ENCODE measurements at regions not wholly inside any gene's neighbourhood (a gene's known extent, or its start where the extent isn't known, plus 50 kb on each side); places are given as distances from the start of the nearest gene placed in this dataset.

- no peak overlapping the region for H3K27ac Mint-ChIP-seq
- no peak overlapping the region for H3K4me3 Mint-ChIP-seq
- ATAC-seq, result no peak
- H3K36me3 Mint-ChIP-seq, result no peaks in the 10 kb centered on the region
- peaks cover 14% of the 10 kb centered on the region for H3K9me3 Mint-ChIP-seq
- H3K27me3 Mint-ChIP-seq, result no peaks in the 10 kb centered on the region
- H3K4me1 Mint-ChIP-seq, result no peaks in the 10 kb centered on the region
Measured at GRCh38 chr2:7490672-7491071, 573.5 kb downstream of the RNF144A start.

- Mint-ChIP-seq H3K4me3 (no peak overlapping the region), H3K9me3 (peaks cover 14% of the 10 kb centered on the region), H3K4me1 (no peaks in the 10 kb centered on the region), H3K36me3 (no peaks in the 10 kb centered on the region), H3K27ac (no peak overlapping the region), H3K27me3 (no peaks in the 10 kb centered on the region)
- ATAC-seq, result no peak
Measured at GRCh38 chr2:7492719-7493118, 575.5 kb downstream of the RNF144A start.

DNA sequence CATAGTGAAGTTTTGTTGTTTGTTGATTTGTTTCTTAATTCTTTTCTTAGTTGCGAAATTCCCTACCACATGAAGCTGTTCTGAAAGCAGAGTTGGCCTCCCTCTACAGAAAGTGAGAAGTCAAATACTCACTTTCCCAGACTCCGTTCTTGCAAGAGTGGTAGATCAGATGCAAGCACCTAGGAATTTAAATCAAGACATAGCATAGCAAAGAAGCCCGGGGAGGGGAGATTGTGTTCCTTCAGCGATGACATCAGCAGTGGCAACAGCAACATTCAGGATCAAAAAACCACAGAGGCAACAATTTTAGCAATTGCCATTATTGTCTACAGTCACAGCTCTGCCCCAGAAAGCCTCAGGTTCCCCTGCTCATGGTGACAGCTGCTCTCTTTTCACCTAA is 580.0 kb downstream of the RNF144A start:
- no peaks in the 10 kb centered on the region for H3K4me1 Mint-ChIP-seq
- no peak overlapping the region for H3K27ac Mint-ChIP-seq
- H3K4me3 Mint-ChIP-seq, result no peak overlapping the region
- H3K27me3 Mint-ChIP-seq, result no peaks in the 10 kb centered on the region
- no peak for ATAC-seq
- no peaks in the 10 kb centered on the region for H3K36me3 Mint-ChIP-seq
- peaks cover 11% of the 10 kb centered on the region for H3K9me3 Mint-ChIP-seq

- no peaks in the 10 kb centered on the region for H3K27me3 Mint-ChIP-seq
- H3K4me3 Mint-ChIP-seq, result no peak overlapping the region
- no peaks in the 10 kb centered on the region for H3K36me3 Mint-ChIP-seq
- H3K9me3 Mint-ChIP-seq, result peaks cover 7% of the 10 kb centered on the region
- no peaks in the 10 kb centered on the region for H3K4me1 Mint-ChIP-seq
- no peak for ATAC-seq
- no peak overlapping the region for H3K27ac Mint-ChIP-seq
Measured at GRCh38 chr2:7499018-7499417, 581.8 kb downstream of the RNF144A start.

GRCh38 chr2:7502336-7502735 is 585.1 kb downstream of the RNF144A start:
- no peaks in the 10 kb centered on the region for H3K9me3 Mint-ChIP-seq
- no peaks in the 10 kb centered on the region for H3K27me3 Mint-ChIP-seq
- H3K36me3 Mint-ChIP-seq, result no peaks in the 10 kb centered on the region
- H3K4me3 Mint-ChIP-seq, result no peak overlapping the region
- no peaks in the 10 kb centered on the region for H3K4me1 Mint-ChIP-seq
- H3K27ac Mint-ChIP-seq, result no peak overlapping the region
- no peak for ATAC-seq

DNA sequence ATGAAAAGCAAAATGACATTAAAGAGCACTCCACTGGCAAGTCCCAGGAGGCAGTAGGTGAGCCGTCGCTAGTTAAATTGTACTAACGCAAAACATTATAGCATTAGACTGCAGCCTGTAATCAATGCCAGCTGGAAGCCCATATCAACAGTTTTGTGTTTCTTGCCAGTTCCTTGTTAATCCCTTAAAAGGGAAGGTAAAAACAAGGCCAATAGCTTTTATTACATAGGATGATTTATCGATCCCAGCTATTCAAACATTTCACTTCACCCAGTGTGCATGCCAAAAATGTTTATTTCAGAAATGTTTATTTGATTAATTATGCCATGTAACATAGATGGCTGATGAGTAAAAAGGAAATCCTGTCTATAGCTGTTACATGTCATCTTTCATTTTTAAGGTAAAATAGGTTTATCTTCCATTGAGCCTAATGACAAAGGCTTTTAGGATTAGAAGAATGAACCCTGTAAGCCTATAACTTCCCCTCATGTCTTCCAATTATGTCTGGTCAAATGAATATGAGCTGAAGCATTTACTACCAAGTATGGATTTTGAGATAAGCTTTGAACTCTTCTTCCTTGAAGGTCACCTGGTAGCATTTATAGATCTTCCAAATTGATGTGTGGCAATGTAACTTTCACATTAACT is 591.2 kb downstream of the RNF144A start:
- no peak for ATAC-seq
- Mint-ChIP-seq H3K4me1 (no peaks in the 10 kb centered on the region), H3K9me3 (no peaks in the 10 kb centered on the region), H3K27ac (no peak overlapping the region), H3K4me3 (no peak overlapping the region), H3K36me3 (no peaks in the 10 kb centered on the region), H3K27me3 (no peaks in the 10 kb centered on the region)

- no peaks in the 10 kb centered on the region for H3K36me3 Mint-ChIP-seq
- no peaks in the 10 kb centered on the region for H3K27me3 Mint-ChIP-seq
- no peak overlapping the region for H3K27ac Mint-ChIP-seq
- no peaks in the 10 kb centered on the region for H3K4me1 Mint-ChIP-seq
- no peak overlapping the region for H3K4me3 Mint-ChIP-seq
- no peaks in the 10 kb centered on the region for H3K9me3 Mint-ChIP-seq
- no peak for ATAC-seq
Measured at GRCh38 chr2:7510353-7510752, 593.1 kb downstream of the RNF144A start.

DNA sequence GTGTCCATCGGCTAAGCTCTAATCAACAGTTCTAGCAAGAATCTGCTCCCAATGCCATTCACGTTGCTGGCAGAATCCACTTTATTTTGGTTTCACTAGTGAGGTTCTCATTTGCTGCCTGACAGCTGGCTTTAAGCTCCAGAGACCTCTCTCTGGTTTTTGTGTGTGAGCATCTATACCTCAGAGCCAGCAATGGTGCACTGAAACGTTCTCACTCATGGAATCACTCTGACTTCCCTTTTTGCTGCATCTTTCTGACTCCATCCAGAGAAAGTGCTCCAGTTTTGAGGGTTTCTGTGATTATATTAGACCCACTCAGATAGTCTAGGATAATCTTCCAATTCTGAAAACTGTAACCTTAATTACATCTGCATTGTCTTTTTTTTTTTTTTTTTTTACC is 596.6 kb downstream of the RNF144A start:
- Mint-ChIP-seq H3K27ac (no peak overlapping the region), H3K4me3 (no peak overlapping the region), H3K9me3 (peaks cover 3% of the 10 kb centered on the region), H3K4me1 (no peaks in the 10 kb centered on the region), H3K27me3 (peaks cover 8% of the 10 kb centered on the region), H3K36me3 (no peaks in the 10 kb centered on the region)
- no peak for ATAC-seq

DNA sequence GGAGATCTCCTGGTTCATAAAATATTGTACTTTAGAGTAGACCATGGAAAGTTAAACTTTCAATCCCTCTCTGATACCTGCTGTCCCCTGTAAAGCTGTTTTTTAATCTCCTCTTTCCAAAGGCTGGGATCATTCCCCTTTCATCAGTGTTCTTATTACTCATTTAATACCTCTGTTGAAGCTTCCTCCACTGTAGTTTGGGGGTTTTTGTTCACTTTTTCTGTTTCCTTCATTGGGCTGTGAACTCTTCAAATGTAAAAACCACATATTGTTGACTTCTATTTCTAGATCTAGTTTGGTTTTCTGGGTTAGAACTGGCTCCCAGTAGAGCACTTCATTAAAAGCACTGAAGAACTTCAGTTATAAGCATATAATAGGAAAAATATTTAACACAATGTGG is 598.1 kb downstream of the RNF144A start:
- no peak overlapping the region for H3K27ac Mint-ChIP-seq
- no peak overlapping the region for H3K4me3 Mint-ChIP-seq
- peaks cover 8% of the 10 kb centered on the region for H3K27me3 Mint-ChIP-seq
- ATAC-seq, result no peak
- no peaks in the 10 kb centered on the region for H3K4me1 Mint-ChIP-seq
- H3K36me3 Mint-ChIP-seq, result no peaks in the 10 kb centered on the region
- H3K9me3 Mint-ChIP-seq, result peaks cover 3% of the 10 kb centered on the region

DNA sequence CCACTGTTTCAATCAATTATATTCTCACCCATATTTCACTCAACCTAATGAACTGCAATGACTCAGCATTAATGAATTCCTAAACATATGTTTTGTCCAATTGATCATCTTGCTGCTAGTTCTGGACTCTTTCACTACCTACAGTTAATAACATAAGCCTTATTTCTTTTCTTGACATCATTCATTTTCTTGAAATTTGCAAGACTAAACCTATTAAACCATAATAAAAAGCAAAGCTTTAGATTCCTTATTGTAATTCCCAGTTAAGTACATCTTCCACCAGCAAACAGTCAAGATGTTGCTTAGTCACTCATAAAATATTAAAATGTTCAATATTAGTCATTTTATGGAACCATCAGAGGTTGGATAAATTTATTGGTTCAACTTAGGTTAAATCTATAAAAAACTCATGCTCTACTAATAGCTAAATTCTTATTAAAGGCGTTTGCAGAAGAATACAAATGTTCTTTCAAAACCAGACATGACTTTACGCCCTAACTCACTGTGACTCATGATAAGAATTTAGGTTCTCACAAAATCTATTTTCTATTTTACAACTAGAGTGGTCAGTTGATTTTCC is 599.4 kb downstream of the RNF144A start:
- Mint-ChIP-seq H3K27me3 (peaks cover 8% of the 10 kb centered on the region), H3K9me3 (peaks cover 3% of the 10 kb centered on the region), H3K36me3 (no peaks in the 10 kb centered on the region), H3K27ac (no peak overlapping the region), H3K4me3 (no peak overlapping the region), H3K4me1 (no peaks in the 10 kb centered on the region)
- ATAC-seq, result no peak

- Mint-ChIP-seq H3K9me3 (peaks cover 3% of the 10 kb centered on the region), H3K27ac (no peak overlapping the region), H3K4me3 (no peak overlapping the region), H3K27me3 (peaks cover 8% of the 10 kb centered on the region), H3K4me1 (no peaks in the 10 kb centered on the region), H3K36me3 (no peaks in the 10 kb centered on the region)
- no peak for ATAC-seq
Measured at GRCh38 chr2:7517088-7517487, 599.9 kb downstream of the RNF144A start.

DNA sequence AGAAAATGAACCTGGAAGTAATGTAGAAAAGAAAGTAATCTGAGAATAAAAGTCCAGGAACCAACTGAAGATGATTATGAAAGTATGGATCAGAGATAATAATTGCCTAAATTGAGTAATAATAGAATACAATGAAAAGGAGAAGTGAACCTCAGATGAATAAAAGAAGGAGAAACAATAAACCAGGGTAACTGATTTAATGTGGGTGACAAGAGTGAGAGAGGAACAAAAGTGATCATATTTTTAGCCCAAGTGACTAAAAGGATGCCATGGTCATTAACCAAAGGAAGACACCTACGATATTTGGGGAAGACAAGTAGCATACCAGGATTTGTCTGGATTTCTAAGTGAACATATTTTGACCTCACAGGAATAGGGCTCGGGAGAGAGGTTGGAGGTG is 600.6 kb downstream of the RNF144A start:
- Mint-ChIP-seq H3K9me3 (peaks cover 3% of the 10 kb centered on the region), H3K4me3 (no peak overlapping the region), H3K36me3 (no peaks in the 10 kb centered on the region), H3K27me3 (peaks cover 8% of the 10 kb centered on the region), H3K27ac (no peak overlapping the region), H3K4me1 (no peaks in the 10 kb centered on the region)
- ATAC-seq, result no peak

DNA sequence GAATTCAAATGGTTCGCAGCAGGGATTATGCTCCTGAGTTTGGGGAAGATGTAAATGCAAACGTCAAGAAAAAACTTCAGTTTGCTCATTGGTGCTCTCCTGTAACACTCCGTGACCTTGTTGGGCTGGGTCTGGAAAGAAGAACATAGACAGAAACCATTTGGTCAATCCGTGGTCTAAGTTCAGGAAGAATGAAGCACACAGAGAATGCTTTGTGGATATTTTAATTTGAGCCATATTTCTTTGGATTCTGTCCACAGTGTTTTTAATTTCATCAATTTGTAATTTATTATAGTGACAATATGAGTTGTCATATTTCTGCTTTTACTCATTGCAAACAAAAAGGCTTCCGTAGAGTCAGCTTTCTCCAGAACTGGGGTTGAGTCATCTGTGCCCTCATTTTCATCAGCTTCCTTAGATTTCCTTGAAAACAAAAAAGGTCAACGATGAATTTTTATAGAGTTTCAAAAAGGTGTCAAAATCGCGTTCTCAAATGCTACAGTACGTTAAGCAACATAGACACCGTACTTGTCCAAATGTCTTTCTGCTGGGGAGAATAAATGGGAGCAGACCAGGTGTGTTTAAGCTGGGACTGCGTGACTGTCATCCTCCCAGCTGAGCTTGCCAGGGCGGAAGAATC is 606.4 kb downstream of the RNF144A start:
- no peak overlapping the region for H3K4me3 Mint-ChIP-seq
- H3K36me3 Mint-ChIP-seq, result no peaks in the 10 kb centered on the region
- peaks cover 4% of the 10 kb centered on the region for H3K9me3 Mint-ChIP-seq
- ATAC-seq, result no peak
- no peaks in the 10 kb centered on the region for H3K4me1 Mint-ChIP-seq
- H3K27me3 Mint-ChIP-seq, result no peaks in the 10 kb centered on the region
- no peak overlapping the region for H3K27ac Mint-ChIP-seq

DNA sequence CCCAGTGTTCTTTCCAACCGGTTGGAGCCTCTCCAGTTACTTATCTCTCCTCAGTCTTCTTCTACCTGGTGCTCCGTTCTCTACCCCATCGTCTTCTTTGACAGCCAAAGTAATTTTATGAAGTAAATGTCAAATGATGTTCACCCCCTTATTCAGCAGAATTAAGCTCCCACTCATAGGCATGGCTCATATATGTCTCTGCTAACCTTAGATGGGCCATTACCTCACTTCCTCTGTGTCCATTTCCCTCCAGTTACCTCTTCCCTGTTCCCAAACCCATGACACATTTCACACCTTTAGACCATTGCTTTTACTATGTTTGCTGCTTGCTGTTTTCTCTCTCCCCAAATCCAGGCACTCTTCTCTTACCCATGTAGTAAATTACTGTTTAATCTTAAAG is 607.0 kb downstream of the RNF144A start:
- no peak for ATAC-seq
- Mint-ChIP-seq H3K4me3 (no peak overlapping the region), H3K4me1 (no peaks in the 10 kb centered on the region), H3K27ac (no peak overlapping the region), H3K27me3 (no peaks in the 10 kb centered on the region), H3K9me3 (peaks cover 9% of the 10 kb centered on the region), H3K36me3 (no peaks in the 10 kb centered on the region)

DNA sequence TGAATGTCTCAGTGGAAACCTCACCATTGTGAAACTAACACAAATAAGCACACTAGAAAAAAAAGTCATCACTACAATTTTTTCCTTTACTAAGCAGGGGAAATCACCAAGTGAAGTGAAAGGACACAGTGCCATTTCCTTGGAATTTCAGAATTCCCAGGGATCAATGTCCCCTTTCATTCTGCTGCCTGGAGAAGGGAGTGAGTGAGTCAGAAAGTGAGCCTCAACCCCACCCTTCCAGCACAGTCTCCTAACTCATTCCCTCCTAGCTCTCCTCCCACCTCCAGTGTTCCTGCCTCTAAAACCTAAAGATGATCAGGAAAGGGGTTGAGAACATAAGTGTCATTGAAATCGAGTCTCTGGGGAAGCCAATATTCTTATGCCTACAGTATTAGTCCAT is 608.5 kb downstream of the RNF144A start:
- H3K27me3 Mint-ChIP-seq, result no peaks in the 10 kb centered on the region
- H3K27ac Mint-ChIP-seq, result no peak overlapping the region
- H3K4me1 Mint-ChIP-seq, result no peaks in the 10 kb centered on the region
- H3K36me3 Mint-ChIP-seq, result no peaks in the 10 kb centered on the region
- ATAC-seq, result no peak
- peaks cover 15% of the 10 kb centered on the region for H3K9me3 Mint-ChIP-seq
- no peak overlapping the region for H3K4me3 Mint-ChIP-seq

DNA sequence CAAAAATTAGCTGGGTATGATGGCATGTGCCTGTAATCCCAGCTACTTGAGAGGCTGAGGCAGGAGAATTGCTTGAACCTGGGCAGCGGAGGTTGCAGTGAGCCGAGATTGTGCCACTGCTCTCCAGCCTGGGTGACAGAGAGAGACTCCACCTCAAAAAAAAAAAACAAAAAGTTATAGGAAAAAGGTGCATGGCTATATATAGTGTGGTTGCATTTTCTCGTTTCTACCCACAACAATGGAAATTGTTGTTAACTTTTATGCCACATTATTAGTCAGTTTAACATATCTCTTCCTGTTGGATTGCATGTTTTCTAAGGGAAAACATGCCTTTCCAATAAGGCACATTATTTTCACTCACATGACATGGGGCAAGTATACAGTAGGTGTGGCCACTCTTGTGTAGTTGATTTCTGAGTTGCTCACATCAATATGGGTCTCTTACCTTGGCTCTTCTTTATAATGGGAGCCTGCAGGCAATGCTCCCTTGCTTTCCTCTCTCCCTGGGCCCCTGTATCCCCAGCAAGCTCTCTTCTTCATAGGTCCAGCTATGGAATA is 610.0 kb downstream of the RNF144A start:
- Mint-ChIP-seq H3K4me3 (no peak overlapping the region), H3K27me3 (no peaks in the 10 kb centered on the region), H3K27ac (no peak overlapping the region), H3K4me1 (no peaks in the 10 kb centered on the region), H3K36me3 (no peaks in the 10 kb centered on the region), H3K9me3 (peaks cover 21% of the 10 kb centered on the region)
- ATAC-seq, result no peak
